H1 (cell line): ENCODE measurements at regions not wholly inside any gene's neighbourhood (a gene's known extent, or its start where the extent isn't known, plus 50 kb on each side); places are given as distances from the start of the nearest gene placed in this dataset.

Experiments used
- CBX5 ChIP-seq: fragments of 300-800, 300-1000 bp; sonication (generic); IDR thresholded peaks from 2 replicates; pipeline ENCODE4 v1.7.1; 2016; ENCODE audit warnings: antibody characterized with exemption, low read length, low read depth
- CHD2 ChIP-seq: IDR thresholded peaks from 2 replicates; pipeline ENCODE4 v1.6.1; 2012; ENCODE audit warnings: low read length, improper control_type of control experiment
- JUN ChIP-seq: IDR thresholded peaks from 2 replicates; pipeline ENCODE4 v1.6.1; 2011; ENCODE audit warnings: low read depth, mild to moderate bottlenecking, improper control_type of control experiment, low read length
- USF2 ChIP-seq: IDR thresholded peaks from 2 replicates; pipeline ENCODE4 v1.6.1; 2011; ENCODE audit warnings: low read length, improper control_type of control experiment
- TF ChIP-seq, protein P1 (sequence below): IDR thresholded peaks from 2 replicates; pipeline ENCODE4 v1.6.1; 2011; ENCODE audit warnings: low read depth, mild to moderate bottlenecking, low read length; ENCODE audit not compliant: insufficient read depth

DNA sequence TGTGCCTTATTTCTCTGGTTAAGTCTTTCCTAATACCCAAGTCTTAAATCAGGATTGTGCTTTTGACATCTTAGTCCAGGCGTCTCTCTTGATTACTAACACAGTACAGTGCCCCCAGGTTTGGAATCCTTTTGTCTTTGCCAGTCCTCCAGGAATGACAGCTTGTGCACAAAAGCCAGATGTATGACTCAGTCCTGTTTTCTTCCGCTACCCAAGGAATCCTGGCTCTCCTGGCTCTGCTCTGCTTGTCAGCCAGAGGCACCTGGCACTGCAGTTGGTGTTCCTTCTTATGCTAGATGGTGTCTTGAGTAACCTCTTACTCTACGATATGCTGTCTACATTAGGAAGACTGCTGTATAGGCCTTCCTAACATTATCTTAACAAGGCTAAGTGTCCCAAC, 728.2 kb upstream of the NECTIN3 start (continued):
- TF ChIP-seq CHD2 = no peak
- TF ChIP-seq JUN = no peak
- no peak for TF ChIP-seq USF2
- TF ChIP-seq CBX5 = no peak
- TF ChIP-seq, protein P1, sequence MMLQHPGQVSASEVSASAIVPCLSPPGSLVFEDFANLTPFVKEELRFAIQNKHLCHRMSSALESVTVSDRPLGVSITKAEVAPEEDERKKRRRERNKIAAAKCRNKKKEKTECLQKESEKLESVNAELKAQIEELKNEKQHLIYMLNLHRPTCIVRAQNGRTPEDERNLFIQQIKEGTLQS = no peak
